MM.1S (cell line): ENCODE measurements at regions not wholly inside any gene's neighbourhood (a gene's known extent, or its start where the extent isn't known, plus 50 kb on each side); places are given as distances from the start of the nearest gene placed in this dataset.

Source experiments
- EZH2 ChIP-seq: fragments of 300-600 bp; sonication (generic); optimal IDR thresholded peaks from 2 replicates; pipeline ENCODE3; 2017; ENCODE audit warnings: low read depth, mild to moderate bottlenecking, antibody characterized with exemption, low read length, mixed read lengths
- EZH2phosphoT487 ChIP-seq: fragments of 300-600 bp; sonication (generic); IDR thresholded peaks from 2 replicates; pipeline ENCODE4 v1.6.1; 2018; ENCODE audit warnings: antibody characterized with exemption, low read length
- TF ChIP-seq, protein P1 (sequence below): fragments of 300-600 bp; sonication (generic); IDR thresholded peaks from 2 replicates; pipeline ENCODE4 v1.5.1; 2016; ENCODE audit warnings: antibody characterized with exemption, low read length, mixed read lengths

DNA sequence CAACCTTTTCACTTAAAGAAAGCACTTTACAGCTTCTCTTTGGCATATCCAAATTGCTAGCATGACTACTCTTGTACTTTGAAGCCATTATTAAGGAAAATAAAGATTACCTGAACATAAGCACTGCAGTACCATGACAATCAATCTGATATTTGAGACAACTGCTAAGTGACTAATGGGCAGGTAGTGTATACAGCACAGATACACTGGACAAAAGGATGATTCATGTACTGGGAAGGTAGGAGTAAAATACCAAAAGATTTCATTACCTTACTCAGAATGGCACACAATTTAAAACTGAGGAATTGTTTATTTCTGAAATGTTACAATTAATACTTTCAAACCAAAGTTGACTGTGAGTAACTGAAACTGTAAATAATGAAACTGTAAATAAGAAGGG is 1054.3 kb upstream of the TENM4 start:
- TF ChIP-seq, protein P1, sequence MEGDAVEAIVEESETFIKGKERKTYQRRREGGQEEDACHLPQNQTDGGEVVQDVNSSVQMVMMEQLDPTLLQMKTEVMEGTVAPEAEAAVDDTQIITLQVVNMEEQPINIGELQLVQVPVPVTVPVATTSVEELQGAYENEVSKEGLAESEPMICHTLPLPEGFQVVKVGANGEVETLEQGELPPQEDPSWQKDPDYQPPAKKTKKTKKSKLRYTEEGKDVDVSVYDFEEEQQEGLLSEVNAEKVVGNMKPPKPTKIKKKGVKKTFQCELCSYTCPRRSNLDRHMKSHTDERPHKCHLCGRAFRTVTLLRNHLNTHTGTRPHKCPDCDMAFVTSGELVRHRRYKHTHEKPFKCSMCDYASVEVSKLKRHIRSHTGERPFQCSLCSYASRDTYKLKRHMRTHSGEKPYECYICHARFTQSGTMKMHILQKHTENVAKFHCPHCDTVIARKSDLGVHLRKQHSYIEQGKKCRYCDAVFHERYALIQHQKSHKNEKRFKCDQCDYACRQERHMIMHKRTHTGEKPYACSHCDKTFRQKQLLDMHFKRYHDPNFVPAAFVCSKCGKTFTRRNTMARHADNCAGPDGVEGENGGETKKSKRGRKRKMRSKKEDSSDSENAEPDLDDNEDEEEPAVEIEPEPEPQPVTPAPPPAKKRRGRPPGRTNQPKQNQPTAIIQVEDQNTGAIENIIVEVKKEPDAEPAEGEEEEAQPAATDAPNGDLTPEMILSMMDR, result no peak
- no peak for TF ChIP-seq EZH2phosphoT487
- no peak for TF ChIP-seq EZH2
